ENCODE measurements at regions not wholly inside any gene's neighbourhood (a gene's known extent, or its start where the extent isn't known, plus 50 kb on each side); places are given as distances from the start of the nearest gene placed in this dataset.

DNA sequence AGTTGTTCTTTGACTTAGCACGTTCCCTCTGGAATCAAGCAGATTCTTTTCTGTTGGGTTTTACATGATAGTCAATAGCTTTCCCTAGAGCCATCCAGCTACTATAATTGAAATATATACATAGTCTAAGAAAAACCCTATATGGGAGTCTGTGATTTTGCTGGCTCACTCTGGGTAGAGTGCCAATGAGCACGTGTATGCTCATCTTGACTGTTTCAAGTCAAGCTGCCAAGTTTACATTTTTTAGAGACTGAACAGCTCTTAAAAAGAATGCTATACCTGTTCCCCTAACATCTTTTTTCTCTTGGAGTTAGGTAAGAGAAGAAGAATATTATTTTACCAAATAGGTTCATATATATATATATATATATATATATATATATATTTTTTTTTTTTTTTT is 182.8 kb upstream of the NRIP1 start:
- ATAC-seq = no peak
- TF ChIP-seq, protein P1, sequence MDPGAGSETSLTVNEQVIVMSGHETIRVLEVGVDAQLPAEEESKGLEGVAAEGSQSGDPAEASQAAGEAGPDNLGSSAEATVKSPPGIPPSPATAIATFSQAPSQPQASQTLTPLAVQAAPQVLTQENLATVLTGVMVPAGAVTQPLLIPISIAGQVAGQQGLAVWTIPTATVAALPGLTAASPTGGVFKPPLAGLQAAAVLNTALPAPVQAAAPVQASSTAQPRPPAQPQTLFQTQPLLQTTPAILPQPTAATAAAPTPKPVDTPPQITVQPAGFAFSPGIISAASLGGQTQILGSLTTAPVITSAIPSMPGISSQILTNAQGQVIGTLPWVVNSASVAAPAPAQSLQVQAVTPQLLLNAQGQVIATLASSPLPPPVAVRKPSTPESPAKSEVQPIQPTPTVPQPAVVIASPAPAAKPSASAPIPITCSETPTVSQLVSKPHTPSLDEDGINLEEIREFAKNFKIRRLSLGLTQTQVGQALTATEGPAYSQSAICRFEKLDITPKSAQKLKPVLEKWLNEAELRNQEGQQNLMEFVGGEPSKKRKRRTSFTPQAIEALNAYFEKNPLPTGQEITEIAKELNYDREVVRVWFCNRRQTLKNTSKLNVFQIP (CRISPR knock-in tag; IDR thresholded peaks at IDR 0.05; ENCODE audit: borderline replicate concordance, low read depth) = no peak
- TF ChIP-seq CSDC2 (CRISPR knock-in tag; IDR thresholded peaks at IDR 0.05) = no peak
- no peak for TF ChIP-seq ARNTL (CRISPR knock-in tag; IDR thresholded peaks at IDR 0.05; ENCODE audit: borderline replicate concordance, low read depth)
- TF ChIP-seq GLIS3 (CRISPR knock-in tag; IDR thresholded peaks at IDR 0.05) = no peak
- TF ChIP-seq OSR1 (CRISPR knock-in tag; IDR thresholded peaks at IDR 0.05) = no peak
- TF ChIP-seq ZC3H10 (CRISPR knock-in tag; IDR thresholded peaks at IDR 0.05) = no peak
- TF ChIP-seq, protein P2, sequence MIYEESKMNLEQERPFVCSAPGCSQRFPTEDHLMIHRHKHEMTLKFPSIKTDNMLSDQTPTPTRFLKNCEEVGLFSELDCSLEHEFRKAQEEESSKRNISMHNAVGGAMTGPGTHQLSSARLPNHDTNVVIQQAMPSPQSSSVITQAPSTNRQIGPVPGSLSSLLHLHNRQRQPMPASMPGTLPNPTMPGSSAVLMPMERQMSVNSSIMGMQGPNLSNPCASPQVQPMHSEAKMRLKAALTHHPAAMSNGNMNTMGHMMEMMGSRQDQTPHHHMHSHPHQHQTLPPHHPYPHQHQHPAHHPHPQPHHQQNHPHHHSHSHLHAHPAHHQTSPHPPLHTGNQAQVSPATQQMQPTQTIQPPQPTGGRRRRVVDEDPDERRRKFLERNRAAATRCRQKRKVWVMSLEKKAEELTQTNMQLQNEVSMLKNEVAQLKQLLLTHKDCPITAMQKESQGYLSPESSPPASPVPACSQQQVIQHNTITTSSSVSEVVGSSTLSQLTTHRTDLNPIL (CRISPR knock-in tag; IDR thresholded peaks at IDR 0.05; ENCODE audit: low read depth) = no peak
- no peak for TF ChIP-seq ZFP30 (CRISPR knock-in tag; IDR thresholded peaks at IDR 0.05)
- TF ChIP-seq TOX (CRISPR knock-in tag; IDR thresholded peaks at IDR 0.05; ENCODE audit: borderline replicate concordance) = no peak
- TF ChIP-seq, protein P3, sequence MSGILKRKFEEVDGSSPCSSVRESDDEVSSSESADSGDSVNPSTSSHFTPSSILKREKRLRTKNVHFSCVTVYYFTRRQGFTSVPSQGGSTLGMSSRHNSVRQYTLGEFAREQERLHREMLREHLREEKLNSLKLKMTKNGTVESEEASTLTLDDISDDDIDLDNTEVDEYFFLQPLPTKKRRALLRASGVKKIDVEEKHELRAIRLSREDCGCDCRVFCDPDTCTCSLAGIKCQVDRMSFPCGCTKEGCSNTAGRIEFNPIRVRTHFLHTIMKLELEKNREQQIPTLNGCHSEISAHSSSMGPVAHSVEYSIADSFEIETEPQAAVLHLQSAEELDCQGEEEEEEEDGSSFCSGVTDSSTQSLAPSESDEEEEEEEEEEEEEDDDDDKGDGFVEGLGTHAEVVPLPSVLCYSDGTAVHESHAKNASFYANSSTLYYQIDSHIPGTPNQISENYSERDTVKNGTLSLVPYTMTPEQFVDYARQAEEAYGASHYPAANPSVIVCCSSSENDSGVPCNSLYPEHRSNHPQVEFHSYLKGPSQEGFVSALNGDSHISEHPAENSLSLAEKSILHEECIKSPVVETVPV (CRISPR knock-in tag; IDR thresholded peaks at IDR 0.05) = no peak
- TF ChIP-seq PPARA (CRISPR knock-in tag; IDR thresholded peaks at IDR 0.05; ENCODE audit: borderline replicate concordance) = no peak
- TF ChIP-seq TSHZ2 (CRISPR knock-in tag; IDR thresholded peaks at IDR 0.05) = no peak
- TF ChIP-seq PATZ1 (CRISPR knock-in tag; IDR thresholded peaks at IDR 0.05; ENCODE audit: borderline replicate concordance) = no peak
- no peak for TF ChIP-seq ISL1 (CRISPR knock-in tag; IDR thresholded peaks at IDR 0.05)

- TF ChIP-seq, protein P3 (CRISPR knock-in tag; IDR thresholded peaks at IDR 0.05) = no peak
- TF ChIP-seq, protein P1 (CRISPR knock-in tag; IDR thresholded peaks at IDR 0.05; ENCODE audit: borderline replicate concordance, low read depth) = no peak
- no peak for TF ChIP-seq ZNF70 (CRISPR knock-in tag; IDR thresholded peaks at IDR 0.05)
- no peak for TF ChIP-seq ZFP30 (CRISPR knock-in tag; IDR thresholded peaks at IDR 0.05)
- no peak for TF ChIP-seq CSDC2 (CRISPR knock-in tag; IDR thresholded peaks at IDR 0.05)
- ATAC-seq = no peak
These were observed 184.6 kb upstream of the NRIP1 start for GRCh38 chr21:15249285-15249993.

Data from SK-N-SH treated with all-trans-retinoic acid at 6 μM for 48 hours (cell line).